ENCODE measurements at regions not wholly inside any gene's neighbourhood (a gene's known extent, or its start where the extent isn't known, plus 50 kb on each side); places are given as distances from the start of the nearest gene placed in this dataset.

GRCh38 chr1:198064181-198064580 lies 92.6 kb upstream of the NEK7 start:
- DNase-seq (ENCODE audit: insufficient read length, low spot score) (no peak), FAIRE-seq (no peak)
- TF ChIP-seq, protein P1, sequence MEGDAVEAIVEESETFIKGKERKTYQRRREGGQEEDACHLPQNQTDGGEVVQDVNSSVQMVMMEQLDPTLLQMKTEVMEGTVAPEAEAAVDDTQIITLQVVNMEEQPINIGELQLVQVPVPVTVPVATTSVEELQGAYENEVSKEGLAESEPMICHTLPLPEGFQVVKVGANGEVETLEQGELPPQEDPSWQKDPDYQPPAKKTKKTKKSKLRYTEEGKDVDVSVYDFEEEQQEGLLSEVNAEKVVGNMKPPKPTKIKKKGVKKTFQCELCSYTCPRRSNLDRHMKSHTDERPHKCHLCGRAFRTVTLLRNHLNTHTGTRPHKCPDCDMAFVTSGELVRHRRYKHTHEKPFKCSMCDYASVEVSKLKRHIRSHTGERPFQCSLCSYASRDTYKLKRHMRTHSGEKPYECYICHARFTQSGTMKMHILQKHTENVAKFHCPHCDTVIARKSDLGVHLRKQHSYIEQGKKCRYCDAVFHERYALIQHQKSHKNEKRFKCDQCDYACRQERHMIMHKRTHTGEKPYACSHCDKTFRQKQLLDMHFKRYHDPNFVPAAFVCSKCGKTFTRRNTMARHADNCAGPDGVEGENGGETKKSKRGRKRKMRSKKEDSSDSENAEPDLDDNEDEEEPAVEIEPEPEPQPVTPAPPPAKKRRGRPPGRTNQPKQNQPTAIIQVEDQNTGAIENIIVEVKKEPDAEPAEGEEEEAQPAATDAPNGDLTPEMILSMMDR (IDR thresholded peaks at IDR 0.05; ENCODE audit: insufficient read depth, missing control alignments), result no peak

DNA sequence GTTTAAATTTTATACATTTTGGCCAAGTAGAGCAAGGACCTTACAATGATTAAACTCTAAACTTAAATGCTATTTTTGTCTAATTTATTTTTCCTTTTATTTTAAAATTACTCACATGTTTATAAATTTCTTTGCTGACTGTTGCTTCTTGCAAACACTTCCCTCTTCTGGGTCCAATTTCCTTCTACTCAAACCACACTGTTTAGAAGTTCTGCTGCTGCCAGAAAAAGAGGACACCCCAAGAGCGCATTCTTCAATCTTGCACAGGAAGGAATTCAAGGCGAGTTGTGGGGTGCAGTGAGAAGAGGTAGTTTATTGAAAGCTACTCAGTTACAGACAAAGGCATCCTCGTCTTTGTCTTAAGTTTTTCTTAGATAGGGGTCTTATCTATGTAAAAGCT lies 88.5 kb upstream of the NEK7 start:
- TF ChIP-seq, protein P1 (IDR thresholded peaks at IDR 0.05; ENCODE audit: insufficient read depth, missing control alignments), result no peak
- no peak for DNase-seq (ENCODE audit: insufficient read length, low spot score)
- FAIRE-seq, result no peak

GRCh38 chr1:198072177-198072576 lies 84.6 kb upstream of the NEK7 start:
- FAIRE-seq (no peak), DNase-seq (ENCODE audit: insufficient read length, low spot score) (no peak)
- TF ChIP-seq, protein P1 (IDR thresholded peaks at IDR 0.05; ENCODE audit: insufficient read depth, missing control alignments), result peak; percentile 32

- FAIRE-seq (no peak), DNase-seq (ENCODE audit: insufficient read length, low spot score) (no peak)
- TF ChIP-seq, protein P1 (IDR thresholded peaks at IDR 0.05; ENCODE audit: insufficient read depth, missing control alignments), result no peak
Measured at GRCh38 chr1:198075296-198075695, 81.5 kb upstream of the NEK7 start.

GRCh38 chr1:198079432-198079951 lies 77.3 kb upstream of the NEK7 start:
- DNase-seq (ENCODE audit: insufficient read length, low spot score) (no peak), FAIRE-seq (no peak)
- TF ChIP-seq, protein P1 (IDR thresholded peaks at IDR 0.05; ENCODE audit: insufficient read depth, missing control alignments), result no peak

- FAIRE-seq (peak; percentile 86), DNase-seq (ENCODE audit: insufficient read length, low spot score) (no peak)
- TF ChIP-seq, protein P1 (IDR thresholded peaks at IDR 0.05; ENCODE audit: insufficient read depth, missing control alignments), result no peak
Measured at GRCh38 chr1:198082576-198082975, 74.2 kb upstream of the NEK7 start.

- FAIRE-seq (no peak), DNase-seq (ENCODE audit: insufficient read length, low spot score) (no peak)
- TF ChIP-seq, protein P1 (IDR thresholded peaks at IDR 0.05; ENCODE audit: insufficient read depth, missing control alignments), result no peak
Measured at GRCh38 chr1:198083549-198083948, 73.2 kb upstream of the NEK7 start.

All from D721Med (cell line).